Mesendoderm (in vitro differentiated cells): ENCODE measurements at regions not wholly inside any gene's neighbourhood (a gene's known extent, or its start where the extent isn't known, plus 50 kb on each side); places are given as distances from the start of the nearest gene placed in this dataset.

Experiments
- DNase-seq: peaks from one replicate; pipeline ENCODE4 v3.0.0; 2013
- H2AK5ac ChIP-seq: 2 replicates; pipeline ENCODE4 v1.6.1; 2013; ENCODE audit warnings: low read length, inconsistent platforms
- H2BK120ac ChIP-seq: 2 replicates; pipeline ENCODE4 v1.6.1; 2013; ENCODE audit warnings: low read depth, mild to moderate bottlenecking, low read length, moderate library complexity, mixed read lengths
- H2BK15ac ChIP-seq: replicated peaks from 2 replicates; pipeline ENCODE4 v1.6.1; 2013; ENCODE audit warnings: low read depth, mild to moderate bottlenecking, moderate library complexity
- H2BK5ac ChIP-seq: 2 replicates; pipeline ENCODE4 v1.6.1; 2013; ENCODE audit warnings: low read length, inconsistent platforms
- H3K18ac ChIP-seq: 2 replicates; pipeline ENCODE4 v1.6.1; 2013; ENCODE audit warnings: mild to moderate bottlenecking, low read length, mixed read lengths
- H3K23ac ChIP-seq: one replicate; pipeline ENCODE4 v1.6.1; 2013; ENCODE audit warnings: low read length
- H3K27ac ChIP-seq: 2 replicates; pipeline ENCODE4 v1.5.1; 2013; ENCODE audit warnings: low read depth, mild to moderate bottlenecking, inconsistent platforms, low read length, moderate library complexity
- H3K27me3 ChIP-seq: 2 replicates; pipeline ENCODE4 v1.6.1; 2013; ENCODE audit warnings: low read length, control low read depth, mild to moderate bottlenecking, inconsistent platforms; ENCODE audit not compliant: insufficient read depth, poor library complexity
- H3K36me3 ChIP-seq: 2 replicates; pipeline ENCODE4 v1.6.1; 2013; ENCODE audit warnings: low read length, inconsistent platforms; ENCODE audit not compliant: control insufficient read depth, insufficient read depth
- H3K4ac ChIP-seq: one replicate; pipeline ENCODE4 v1.6.1; 2013; ENCODE audit warnings: low read depth, mild to moderate bottlenecking, low read length, moderate library complexity
- H3K4me1 ChIP-seq: 2 replicates; pipeline ENCODE4 v1.6.1; 2013; ENCODE audit warnings: low read depth, low read length, inconsistent platforms; ENCODE audit not compliant: control insufficient read depth
- H3K4me2 ChIP-seq: 2 replicates; pipeline ENCODE4 v1.6.1; 2013; ENCODE audit warnings: low read length
- H3K4me3 ChIP-seq: 2 replicates; pipeline ENCODE4 v1.5.1; 2013; ENCODE audit warnings: mild to moderate bottlenecking, low read length
- H3K56ac ChIP-seq: one replicate; pipeline ENCODE4 v1.6.1; 2013; ENCODE audit warnings: low read length
- H3K79me1 ChIP-seq: 2 replicates; pipeline ENCODE4 v1.6.1; 2013; ENCODE audit warnings: low read length, inconsistent platforms
- H3K79me2 ChIP-seq: 2 replicates; pipeline ENCODE4 v1.6.1; 2013; ENCODE audit warnings: mild to moderate bottlenecking, low read length; ENCODE audit not compliant: control insufficient read depth, insufficient read depth
- H3K9ac ChIP-seq: 2 replicates; pipeline ENCODE4 v1.6.1; 2013; ENCODE audit warnings: low read length, inconsistent platforms
- H4K5ac ChIP-seq: one replicate; pipeline ENCODE4 v1.6.1; 2013; ENCODE audit warnings: low read length
- H4K8ac ChIP-seq: one replicate; pipeline ENCODE4 v1.6.1; 2013; ENCODE audit warnings: low read depth, mild to moderate bottlenecking, control low read depth, low read length, moderate library complexity
- WGBS: extraction: QIAGEN DNeasy Blood & Tissue Kit; methylation state at CpG from one replicate; pipeline ENCODE4 v1.1.7; 2013; ENCODE audit warnings: low lambda C conversion rate, missing lambda C conversion rate; ENCODE audit not compliant: insufficient coverage; ENCODE audit errors: extremely low coverage; 5-methylcytosine and 5-hydroxymethylcytosine counted together

DNA sequence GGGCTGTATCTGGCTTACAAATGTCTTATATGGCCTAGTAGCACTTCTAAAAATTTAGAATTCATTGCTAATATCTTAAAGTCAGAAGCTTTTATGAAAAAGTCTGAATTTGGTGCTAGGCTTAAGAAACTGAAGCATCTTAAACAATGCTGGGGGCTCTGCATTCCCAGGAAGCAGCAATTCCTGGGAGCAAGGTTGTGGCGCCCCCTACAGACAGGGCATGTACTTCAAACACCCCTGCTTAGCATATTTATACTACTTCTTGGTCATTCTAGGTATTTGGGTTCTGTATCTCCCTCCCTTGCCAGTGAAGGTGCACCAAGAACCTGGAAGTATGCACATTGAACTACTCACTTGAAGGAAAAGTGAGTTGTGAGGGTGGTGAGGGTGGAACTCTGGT, 64.6 kb upstream of the GRIA1 start:
- Histone ChIP-seq H3K79me1 (no peaks in the 10 kb centered on the region), H3K23ac (no peak overlapping the region), H3K18ac (no peak overlapping the region), H2BK120ac (no peak overlapping the region), H3K4ac (no peak overlapping the region), H3K27me3 (no peaks in the 10 kb centered on the region), H3K79me2 (no peaks in the 10 kb centered on the region), H3K9ac (no peak overlapping the region), H3K4me3 (no peak overlapping the region), H3K36me3 (no peaks in the 10 kb centered on the region), H3K4me2 (no peak overlapping the region), H3K56ac (no peak overlapping the region), H2BK15ac (no peak overlapping the region), H3K27ac (no peak overlapping the region), H2BK5ac (no peak overlapping the region), H4K8ac (no peak overlapping the region), H4K5ac (no peak overlapping the region), H2AK5ac (no peak overlapping the region), H3K4me1 (no peaks in the 10 kb centered on the region)
- no CpG with 5 or more reads among the region's 1 CpG for WGBS
- DNase-seq, result peak; percentile 41

DNA sequence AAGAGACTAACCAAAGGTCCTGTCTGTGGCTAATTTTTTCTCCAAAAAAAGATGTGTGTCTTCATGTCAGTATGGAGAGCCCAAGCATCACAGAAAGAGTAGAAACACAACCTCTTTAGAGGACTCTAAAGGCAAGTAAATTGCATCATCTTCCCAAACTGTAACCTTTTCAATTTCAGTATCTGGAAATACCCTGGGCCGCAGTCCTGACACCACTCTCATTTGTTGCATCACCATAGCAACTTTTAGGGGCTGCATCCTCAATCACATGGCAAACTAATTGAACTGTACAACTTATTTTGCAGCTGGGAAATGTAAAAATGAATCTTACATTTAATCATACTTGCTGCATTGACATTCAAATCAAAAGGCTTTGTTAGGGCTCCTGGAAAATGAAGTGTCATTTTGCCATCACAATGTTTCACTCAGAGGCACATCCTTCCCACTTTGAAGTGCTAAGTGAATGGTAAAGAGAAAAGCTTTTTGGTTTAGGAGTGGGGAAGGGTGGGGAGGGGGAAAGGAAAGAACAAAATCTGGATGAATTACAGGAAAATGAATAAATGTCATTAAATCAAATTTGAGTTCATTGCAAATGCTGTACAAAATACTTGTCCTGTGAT, 60.6 kb upstream of the GRIA1 start:
- Histone ChIP-seq H4K5ac (no peak overlapping the region), H3K4me3 (no peak overlapping the region), H2AK5ac (no peak overlapping the region), H3K79me2 (no peaks in the 10 kb centered on the region), H3K9ac (no peak overlapping the region), H2BK15ac (no peak overlapping the region), H3K36me3 (no peaks in the 10 kb centered on the region), H3K27ac (no peak overlapping the region), H2BK120ac (no peak overlapping the region), H3K27me3 (no peaks in the 10 kb centered on the region), H3K4me2 (no peak overlapping the region), H3K4me1 (no peaks in the 10 kb centered on the region), H2BK5ac (no peak overlapping the region), H3K56ac (no peak overlapping the region), H3K18ac (peak overlapping the region; percentile 39), H3K79me1 (no peaks in the 10 kb centered on the region), H3K4ac (no peak overlapping the region), H3K23ac (no peak overlapping the region), H4K8ac (no peak overlapping the region)
- no CpG with 5 or more reads among the region's 1 CpG for WGBS
- no peak for DNase-seq

GRCh38 chr5:153432583-153432982, 57.9 kb upstream of the GRIA1 start:
- Histone ChIP-seq H3K4me3 (no peak overlapping the region), H3K56ac (no peak overlapping the region), H3K9ac (no peak overlapping the region), H2BK15ac (no peak overlapping the region), H2BK5ac (no peak overlapping the region), H3K36me3 (no peaks in the 10 kb centered on the region), H3K27ac (no peak overlapping the region), H3K4me1 (no peaks in the 10 kb centered on the region), H3K27me3 (no peaks in the 10 kb centered on the region), H3K23ac (no peak overlapping the region), H3K79me1 (no peaks in the 10 kb centered on the region), H3K4ac (no peak overlapping the region), H4K5ac (no peak overlapping the region), H3K4me2 (no peak overlapping the region), H4K8ac (no peak overlapping the region), H2BK120ac (no peak overlapping the region), H3K79me2 (no peaks in the 10 kb centered on the region), H2AK5ac (no peak overlapping the region), H3K18ac (no peak overlapping the region)
- no peak for DNase-seq
- WGBS, result no CpG with 5 or more reads among the region's 3 CpGs

- no peaks in the 10 kb centered on the region for H3K36me3 ChIP-seq
- no peak overlapping the region for H3K4me2 ChIP-seq
Observed at GRCh38 chr5:153437251-153437650, 53.2 kb upstream of the GRIA1 start.

DNA sequence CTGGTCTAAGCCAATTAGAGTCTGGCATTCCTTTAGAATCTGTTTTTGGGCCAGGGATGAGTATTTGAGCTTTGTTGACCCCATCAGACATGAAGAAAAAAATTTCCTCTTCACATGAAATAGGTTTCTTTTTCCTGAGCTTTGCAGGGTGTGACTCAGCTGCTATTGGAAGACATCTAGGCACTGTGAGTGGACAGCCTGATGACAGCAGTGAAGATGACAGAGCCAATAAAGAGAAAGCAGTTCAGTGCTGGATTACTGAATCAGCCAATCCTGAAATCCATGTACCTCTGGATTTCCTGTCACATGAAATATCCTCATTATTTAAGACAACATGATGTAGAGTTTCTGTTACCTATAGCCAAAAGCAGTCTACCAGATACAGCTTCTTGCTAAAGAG, 51.3 kb upstream of the GRIA1 start:
- Histone ChIP-seq H2BK5ac (no peak overlapping the region), H3K4me3 (no peak overlapping the region), H3K79me1 (no peaks in the 10 kb centered on the region), H3K79me2 (no peaks in the 10 kb centered on the region), H3K27ac (no peak overlapping the region), H2BK120ac (no peak overlapping the region), H3K9ac (no peak overlapping the region), H3K36me3 (no peaks in the 10 kb centered on the region), H3K4me2 (no peak overlapping the region), H2BK15ac (no peak overlapping the region), H3K27me3 (no peaks in the 10 kb centered on the region), H3K4me1 (no peaks in the 10 kb centered on the region), H3K23ac (no peak overlapping the region), H3K18ac (no peak overlapping the region), H4K8ac (no peak overlapping the region), H2AK5ac (no peak overlapping the region), H3K4ac (no peak overlapping the region), H4K5ac (no peak overlapping the region), H3K56ac (no peak overlapping the region)
- no peak for DNase-seq

More at GRCh38 chr5:153437251-153437650, 53.2 kb upstream of the GRIA1 start:
- Histone ChIP-seq H3K18ac (no peak overlapping the region), H3K56ac (no peak overlapping the region), H2BK120ac (no peak overlapping the region), H4K5ac (no peak overlapping the region), H3K79me1 (no peaks in the 10 kb centered on the region), H2BK15ac (no peak overlapping the region), H3K4ac (no peak overlapping the region), H3K9ac (no peak overlapping the region), H4K8ac (no peak overlapping the region), H3K79me2 (no peaks in the 10 kb centered on the region), H3K4me1 (no peaks in the 10 kb centered on the region), H3K27ac (no peak overlapping the region), H3K23ac (no peak overlapping the region), H2BK5ac (no peak overlapping the region), H3K4me3 (no peak overlapping the region), H3K27me3 (no peaks in the 10 kb centered on the region), H2AK5ac (no peak overlapping the region)
- DNase-seq, result no peak
